Keratinocyte (primary cell): ENCODE measurements at regions not wholly inside any gene's neighbourhood (a gene's known extent, or its start where the extent isn't known, plus 50 kb on each side); places are given as distances from the start of the nearest gene placed in this dataset.

ENCODE experiments used
- CTCF ChIP-seq, 3 experiments: IDR thresholded peaks in 1 of 3; conservative IDR thresholded peaks in 1 of 3; optimal IDR thresholded peaks in 1 of 3; 2 replicates in 2 of 3; 3 replicates in 1 of 3; pipeline versions ENCODE3 to v1.5.1; 2011; ENCODE audit warnings: low read length in 3 of 3, mild to moderate bottlenecking in 3 of 3, moderate library complexity in 2 of 3, control low read depth in 1 of 3, inconsistent platforms in 1 of 3; ENCODE audit not compliant: insufficient read depth in 2 of 3; ENCODE audit errors: extremely low read depth in 1 of 3
- EZH2 ChIP-seq: IDR thresholded peaks from one replicate; pipeline ENCODE4 v1.6.1; 2012; ENCODE audit warnings: inconsistent platforms, mild to moderate bottlenecking, low read length, moderate library complexity

- TF ChIP-seq CTCF (optimal IDR thresholded peaks at IDR 0.05 in 1 of 3, IDR thresholded peaks at IDR 0.05 in 1 of 3, conservative IDR thresholded peaks at IDR 0.05 in 1 of 3; ENCODE audit: extremely low read depth in 1 of 3, insufficient read depth in 2 of 3, low read length in 3 of 3) (no peak), EZH2 (no peak)
Observed at GRCh38 chr2:610491-610890, 66.7 kb downstream of the TMEM18 start.
